ENCODE measurements at regions not wholly inside any gene's neighbourhood (a gene's known extent, or its start where the extent isn't known, plus 50 kb on each side); places are given as distances from the start of the nearest gene placed in this dataset.
"Not testable (repeated sequence)": the region's sequence is repeated elsewhere in the genome, so short reads cannot be mapped to it uniquely, and the experiment has no call there.

GRCh38 chr4:30586850-30587249 is 133.3 kb upstream of the PCDH7 start:
- H3K27ac ChIP-seq (ENCODE audit: low read depth in 1 of 2, low read length in 2 of 2), result no peak overlapping the region
- H3K4me2 ChIP-seq (replicated peaks; ENCODE audit: extremely low read depth, low read length, poor library complexity, severe bottlenecking), result no peak overlapping the region
- WGBS (ENCODE audit: insufficient coverage), result 87% methylated on average over 9 of the region's 9 CpGs
- H3K36me3 ChIP-seq (replicated peaks in 1 of 2; ENCODE audit: control insufficient read depth in 1 of 2, insufficient read depth in 2 of 2, low read length in 2 of 2), result no peaks in the 10 kb centered on the region
- H2AFZ ChIP-seq (ENCODE audit: insufficient read depth, low read depth, low read length, poor library complexity, severe bottlenecking), result no peak overlapping the region
- H3K9me3 ChIP-seq (replicated peaks in 1 of 2; ENCODE audit: control insufficient read depth in 1 of 2, insufficient read depth in 1 of 2, low read length in 2 of 2), result peaks cover 0 to 13% of the 10 kb centered on the region in 2 donors
- no peak overlapping the region for H3K4me3 Mint-ChIP-seq
- no peak overlapping the region for H3K27ac Mint-ChIP-seq
- H3K9ac ChIP-seq (ENCODE audit: insufficient read depth, low read length, poor library complexity, severe bottlenecking), result no peak overlapping the region
- H3K36me3 Mint-ChIP-seq, result no peaks in the 10 kb centered on the region
- H4K20me1 ChIP-seq (ENCODE audit: insufficient read depth, low read length), result no peaks in the 10 kb centered on the region
- H3K4me3 ChIP-seq (replicated peaks in 1 of 3; ENCODE audit: low read depth in 2 of 3, low read length in 3 of 3), result no peak overlapping the region
- no peaks in the 10 kb centered on the region for H3K4me1 Mint-ChIP-seq
- H3K27me3 Mint-ChIP-seq (ENCODE audit: low read depth in 3 of 3), result no peaks in the 10 kb centered on the region
- TF ChIP-seq, protein P1, sequence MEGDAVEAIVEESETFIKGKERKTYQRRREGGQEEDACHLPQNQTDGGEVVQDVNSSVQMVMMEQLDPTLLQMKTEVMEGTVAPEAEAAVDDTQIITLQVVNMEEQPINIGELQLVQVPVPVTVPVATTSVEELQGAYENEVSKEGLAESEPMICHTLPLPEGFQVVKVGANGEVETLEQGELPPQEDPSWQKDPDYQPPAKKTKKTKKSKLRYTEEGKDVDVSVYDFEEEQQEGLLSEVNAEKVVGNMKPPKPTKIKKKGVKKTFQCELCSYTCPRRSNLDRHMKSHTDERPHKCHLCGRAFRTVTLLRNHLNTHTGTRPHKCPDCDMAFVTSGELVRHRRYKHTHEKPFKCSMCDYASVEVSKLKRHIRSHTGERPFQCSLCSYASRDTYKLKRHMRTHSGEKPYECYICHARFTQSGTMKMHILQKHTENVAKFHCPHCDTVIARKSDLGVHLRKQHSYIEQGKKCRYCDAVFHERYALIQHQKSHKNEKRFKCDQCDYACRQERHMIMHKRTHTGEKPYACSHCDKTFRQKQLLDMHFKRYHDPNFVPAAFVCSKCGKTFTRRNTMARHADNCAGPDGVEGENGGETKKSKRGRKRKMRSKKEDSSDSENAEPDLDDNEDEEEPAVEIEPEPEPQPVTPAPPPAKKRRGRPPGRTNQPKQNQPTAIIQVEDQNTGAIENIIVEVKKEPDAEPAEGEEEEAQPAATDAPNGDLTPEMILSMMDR (IDR thresholded peaks at IDR 0.05), result no peak
- no peaks in the 10 kb centered on the region for H3K4me1 ChIP-seq (ENCODE audit: control insufficient read depth in 1 of 2, insufficient read depth in 2 of 2, low read length in 2 of 2)
- H3K79me2 ChIP-seq (ENCODE audit: insufficient read depth, low read length), result no peaks in the 10 kb centered on the region
- DNase-seq, result no peak
- peaks cover 0 to 4% (median 2%) of the 10 kb centered on the region in 7 donors for H3K9me3 Mint-ChIP-seq
- no peaks in the 10 kb centered on the region for H3K27me3 ChIP-seq (ENCODE audit: control insufficient read depth in 2 of 2, insufficient read depth in 2 of 2, low read length in 2 of 2)
- intact Hi-C loops (cut with micrococcal nuclease), result no loop called here

DNA sequence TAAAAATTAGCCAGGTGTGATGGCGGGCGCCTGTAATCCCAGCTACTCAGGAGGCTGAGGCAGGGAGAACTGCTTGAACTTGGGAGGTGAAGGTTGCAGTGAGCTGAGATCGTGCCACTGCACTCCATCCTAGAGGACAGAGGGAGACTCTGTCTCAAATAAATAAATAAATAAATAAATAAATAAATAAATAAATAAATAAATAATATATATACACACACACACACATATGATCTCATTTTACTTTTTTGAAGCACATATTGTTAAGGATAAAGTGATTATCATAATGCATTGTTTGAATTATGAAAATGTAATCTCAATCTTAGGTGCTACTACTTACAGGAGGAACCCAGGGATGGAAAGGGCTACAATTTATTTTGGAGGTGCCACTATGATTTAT is 130.5 kb upstream of the PCDH7 start:
- no CpG with 5 or more reads among the region's 3 CpGs for WGBS (ENCODE audit: insufficient coverage)
- not testable (repeated sequence) for H3K27ac Mint-ChIP-seq

More for the DNA sequence above, 130.5 kb upstream of the PCDH7 start:
- H3K4me3 Mint-ChIP-seq; H3K4me3 ChIP-seq (replicated peaks in 1 of 3; ENCODE audit: low read depth in 2 of 3, low read length in 3 of 3); H3K27me3 Mint-ChIP-seq (ENCODE audit: low read depth in 3 of 3); H3K27me3 ChIP-seq (ENCODE audit: control insufficient read depth in 2 of 2, insufficient read depth in 2 of 2, low read length in 2 of 2); H3K36me3 Mint-ChIP-seq; intact Hi-C loops (cut with micrococcal nuclease); H3K27ac ChIP-seq (ENCODE audit: low read depth in 1 of 2, low read length in 2 of 2); H3K4me2 ChIP-seq (replicated peaks; ENCODE audit: extremely low read depth, low read length, poor library complexity, severe bottlenecking); H3K9me3 Mint-ChIP-seq; H2AFZ ChIP-seq (ENCODE audit: insufficient read depth, low read depth, low read length, poor library complexity, severe bottlenecking); H3K36me3 ChIP-seq (replicated peaks in 1 of 2; ENCODE audit: control insufficient read depth in 1 of 2, insufficient read depth in 2 of 2, low read length in 2 of 2); H3K4me1 Mint-ChIP-seq; H3K79me2 ChIP-seq (ENCODE audit: insufficient read depth, low read length); H4K20me1 ChIP-seq (ENCODE audit: insufficient read depth, low read length); H3K9ac ChIP-seq (ENCODE audit: insufficient read depth, low read length, poor library complexity, severe bottlenecking); H3K4me1 ChIP-seq (ENCODE audit: control insufficient read depth in 1 of 2, insufficient read depth in 2 of 2, low read length in 2 of 2); DNase-seq: not testable (repeated sequence)
- peaks cover 0 to 13% of the 10 kb centered on the region in 2 donors for H3K9me3 ChIP-seq (replicated peaks in 1 of 2; ENCODE audit: control insufficient read depth in 1 of 2, insufficient read depth in 1 of 2, low read length in 2 of 2)

Measured in CD14-positive monocyte (primary cell).